ENCODE measurements at regions not wholly inside any gene's neighbourhood (a gene's known extent, or its start where the extent isn't known, plus 50 kb on each side); places are given as distances from the start of the nearest gene placed in this dataset.

DNA sequence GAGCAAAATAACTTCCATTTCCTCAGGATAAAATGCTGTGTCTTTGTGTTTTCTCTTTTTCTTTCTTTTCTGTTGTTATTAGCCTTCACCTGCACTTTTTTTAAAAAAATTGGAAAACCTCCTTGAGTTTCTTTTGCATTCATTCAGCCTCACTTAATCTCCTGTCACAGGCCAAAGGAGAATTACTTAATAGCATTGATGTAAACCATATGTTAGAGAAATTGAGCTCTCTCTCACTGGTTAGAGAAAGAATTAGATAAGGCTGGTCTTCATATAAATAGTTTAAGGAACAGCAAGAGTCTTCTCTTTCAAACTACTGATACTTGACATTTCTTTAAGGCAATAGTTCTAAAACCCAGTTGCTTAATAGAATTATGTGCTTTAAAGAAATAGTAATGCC lies 564.2 kb downstream of the TFAP2B start:
- CTCF ChIA-PET: no interaction called here
- no peak for TF ChIP-seq CTCF (IDR thresholded peaks at IDR 0.05)
- no peaks in the 10 kb centered on the region for H3K4me1 Mint-ChIP-seq (ENCODE audit: low read depth)
- POLR2A ChIA-PET: no interaction called here
- DNase-seq (no peak), ATAC-seq (no peak)
- no peaks in the 10 kb centered on the region for H3K36me3 Mint-ChIP-seq (ENCODE audit: low read depth)
- no peaks in the 10 kb centered on the region for H3K27me3 Mint-ChIP-seq
- intact Hi-C loops (cut with micrococcal nuclease): no loop called here
- H3K4me3 Mint-ChIP-seq: no peak overlapping the region
- no peak overlapping the region for H3K27ac Mint-ChIP-seq
- peaks cover 10% of the 10 kb centered on the region for H3K9me3 Mint-ChIP-seq

GRCh38 chr6:51384736-51385135 lies 566.1 kb downstream of the TFAP2B start:
- Mint-ChIP-seq H3K27me3 (no peaks in the 10 kb centered on the region), H3K9me3 (peaks cover 7% of the 10 kb centered on the region), H3K36me3 (ENCODE audit: low read depth) (no peaks in the 10 kb centered on the region), H3K27ac (no peak overlapping the region), H3K4me1 (ENCODE audit: low read depth) (no peaks in the 10 kb centered on the region), H3K4me3 (no peak overlapping the region)
- intact Hi-C loops (cut with micrococcal nuclease): no loop called here
- DNase-seq: no peak
- CTCF ChIA-PET: interaction anchor here (1.0 kb wide), 1 partner anchor 13 kb away, joined by 3 read pairs; no protein-coding TSS in a partner anchor
- no peak for ATAC-seq
- POLR2A ChIA-PET: no interaction called here
- TF ChIP-seq CTCF (IDR thresholded peaks at IDR 0.05): no peak

GRCh38 chr6:51386347-51386836 lies 567.7 kb downstream of the TFAP2B start:
- no peak overlapping the region for H3K4me3 Mint-ChIP-seq
- ATAC-seq (no peak), DNase-seq (no peak)
- TF ChIP-seq CTCF (IDR thresholded peaks at IDR 0.05): no peak
- peaks cover 1% of the 10 kb centered on the region for H3K9me3 Mint-ChIP-seq
- H3K27me3 Mint-ChIP-seq: no peaks in the 10 kb centered on the region
- CTCF ChIA-PET: no interaction called here
- intact Hi-C loops (cut with micrococcal nuclease): no loop called here
- POLR2A ChIA-PET: no interaction called here
- H3K27ac Mint-ChIP-seq: no peak overlapping the region
- no peaks in the 10 kb centered on the region for H3K36me3 Mint-ChIP-seq (ENCODE audit: low read depth)
- no peaks in the 10 kb centered on the region for H3K4me1 Mint-ChIP-seq (ENCODE audit: low read depth)

DNA sequence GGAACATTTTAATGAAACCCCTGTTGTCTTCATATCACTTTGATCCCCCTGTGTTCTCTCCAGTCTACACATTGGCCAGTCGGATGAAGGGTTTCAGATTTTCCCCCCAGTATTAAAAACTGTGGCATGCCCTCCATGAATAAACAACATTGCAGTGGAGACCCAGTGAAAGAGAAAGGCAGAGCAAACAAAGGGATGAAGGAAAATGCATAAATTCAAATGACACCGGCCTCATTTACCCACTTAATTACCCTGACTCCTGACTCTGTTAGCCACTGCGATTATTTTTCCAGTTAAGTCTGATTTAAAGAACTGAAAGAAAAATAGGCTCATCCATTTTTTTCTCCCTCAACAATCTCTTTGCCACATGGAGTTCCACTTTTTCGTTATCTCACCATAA lies 569.2 kb downstream of the TFAP2B start:
- no peak overlapping the region for H3K4me3 Mint-ChIP-seq
- intact Hi-C loops (cut with micrococcal nuclease): no loop called here
- no peak for TF ChIP-seq CTCF (IDR thresholded peaks at IDR 0.05)
- H3K36me3 Mint-ChIP-seq (ENCODE audit: low read depth): no peaks in the 10 kb centered on the region
- no peaks in the 10 kb centered on the region for H3K27me3 Mint-ChIP-seq
- no peaks in the 10 kb centered on the region for H3K4me1 Mint-ChIP-seq (ENCODE audit: low read depth)
- DNase-seq (no peak), ATAC-seq (no peak)
- ChIA-PET CTCF (no interaction called here), POLR2A (no interaction called here)
- H3K27ac Mint-ChIP-seq: no peak overlapping the region
- H3K9me3 Mint-ChIP-seq: no peaks in the 10 kb centered on the region

DNA sequence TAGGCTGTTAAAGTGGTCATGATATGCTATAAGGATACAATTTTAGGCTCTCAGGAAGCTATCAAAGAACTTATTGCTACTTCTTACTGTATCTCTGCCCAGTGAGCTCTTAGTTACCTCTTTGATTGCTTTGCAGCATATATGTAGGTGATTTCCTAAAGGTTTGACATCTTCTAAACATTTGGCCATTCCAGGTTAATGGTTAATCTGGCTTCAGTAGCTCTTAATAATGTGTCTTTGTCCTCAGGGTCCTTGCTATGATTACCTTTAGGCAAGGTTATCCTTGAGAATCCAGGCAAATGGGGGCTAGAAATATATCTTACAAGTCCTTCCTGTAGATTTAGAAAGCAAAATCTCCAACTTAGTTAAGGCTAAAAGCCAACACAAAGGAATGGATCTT lies 575.4 kb downstream of the TFAP2B start:
- Mint-ChIP-seq H3K27ac (no peak overlapping the region), H3K9me3 (peaks cover 3% of the 10 kb centered on the region), H3K4me3 (no peak overlapping the region), H3K27me3 (no peaks in the 10 kb centered on the region), H3K4me1 (ENCODE audit: low read depth) (no peaks in the 10 kb centered on the region), H3K36me3 (ENCODE audit: low read depth) (no peaks in the 10 kb centered on the region)
- ChIA-PET POLR2A (no interaction called here), CTCF (no interaction called here)
- ATAC-seq: no peak
- intact Hi-C loops (cut with micrococcal nuclease): no loop called here
- no peak for TF ChIP-seq CTCF (IDR thresholded peaks at IDR 0.05)
- no peak for DNase-seq
